ENCODE measurements at regions not wholly inside any gene's neighbourhood (a gene's known extent, or its start where the extent isn't known, plus 50 kb on each side); places are given as distances from the start of the nearest gene placed in this dataset.

GRCh38 chr14:53537422-53538315 is 384.5 kb upstream of the DDHD1 start:
- no peak overlapping the region for H3K4me3 ChIP-seq (ENCODE audit: low read length)
- no peak overlapping the region for H3K9ac ChIP-seq (ENCODE audit: low read length)
- H3K27me3 ChIP-seq (ENCODE audit: control insufficient read depth, insufficient read depth, low read length) = no peaks in the 10 kb centered on the region
- H3K4me1 ChIP-seq (ENCODE audit: control insufficient read depth, insufficient read depth, low read length) = peaks cover 18% of the 10 kb centered on the region
- peak overlapping the region; percentile 21 for H3K27ac ChIP-seq (ENCODE audit: low read depth, low read length)
- H3K36me3 ChIP-seq (ENCODE audit: control insufficient read depth, insufficient read depth, low read length) = no peaks in the 10 kb centered on the region

- H3K36me3 ChIP-seq (ENCODE audit: control insufficient read depth, insufficient read depth, low read length) = no peaks in the 10 kb centered on the region
Observed at GRCh38 chr14:53536446-53536845, 383.3 kb upstream of the DDHD1 start.

GRCh38 chr14:53534841-53535240 is 381.7 kb upstream of the DDHD1 start:
- no peak overlapping the region for H3K4me3 ChIP-seq (ENCODE audit: low read length)
- H3K36me3 ChIP-seq (ENCODE audit: control insufficient read depth, insufficient read depth, low read length) = no peaks in the 10 kb centered on the region
- no peaks in the 10 kb centered on the region for H3K27me3 ChIP-seq (ENCODE audit: control insufficient read depth, insufficient read depth, low read length)
- H3K9ac ChIP-seq (ENCODE audit: low read length) = no peak overlapping the region
- H3K4me1 ChIP-seq (ENCODE audit: control insufficient read depth, insufficient read depth, low read length) = peaks cover 16% of the 10 kb centered on the region
- no peak overlapping the region for H3K27ac ChIP-seq (ENCODE audit: low read depth, low read length)

More at GRCh38 chr14:53536446-53536845, 383.3 kb upstream of the DDHD1 start:
- H3K27ac ChIP-seq (ENCODE audit: low read depth, low read length) = no peak overlapping the region
- peaks cover 17% of the 10 kb centered on the region for H3K4me1 ChIP-seq (ENCODE audit: control insufficient read depth, insufficient read depth, low read length)
- no peaks in the 10 kb centered on the region for H3K27me3 ChIP-seq (ENCODE audit: control insufficient read depth, insufficient read depth, low read length)
- H3K9ac ChIP-seq (ENCODE audit: low read length) = no peak overlapping the region
- no peak overlapping the region for H3K4me3 ChIP-seq (ENCODE audit: low read length)

GRCh38 chr14:53533384-53533970 is 380.4 kb upstream of the DDHD1 start:
- no peaks in the 10 kb centered on the region for H3K27me3 ChIP-seq (ENCODE audit: control insufficient read depth, insufficient read depth, low read length)
- no peak overlapping the region for H3K9ac ChIP-seq (ENCODE audit: low read length)
- H3K36me3 ChIP-seq (ENCODE audit: control insufficient read depth, insufficient read depth, low read length) = no peaks in the 10 kb centered on the region
- H3K4me1 ChIP-seq (ENCODE audit: control insufficient read depth, insufficient read depth, low read length) = peaks cover 10% of the 10 kb centered on the region
- no peak overlapping the region for H3K4me3 ChIP-seq (ENCODE audit: low read length)
- no peak overlapping the region for H3K27ac ChIP-seq (ENCODE audit: low read depth, low read length)

GRCh38 chr14:53532853-53533252 is 379.7 kb upstream of the DDHD1 start:
- Histone ChIP-seq H3K9ac (ENCODE audit: low read length) (no peak overlapping the region), H3K4me3 (ENCODE audit: low read length) (no peak overlapping the region), H3K27me3 (ENCODE audit: control insufficient read depth, insufficient read depth, low read length) (no peaks in the 10 kb centered on the region), H3K27ac (ENCODE audit: low read depth, low read length) (no peak overlapping the region), H3K36me3 (ENCODE audit: control insufficient read depth, insufficient read depth, low read length) (no peaks in the 10 kb centered on the region), H3K4me1 (ENCODE audit: control insufficient read depth, insufficient read depth, low read length) (peaks cover 4% of the 10 kb centered on the region)

- no peaks in the 10 kb centered on the region for H3K4me1 ChIP-seq (ENCODE audit: control insufficient read depth, insufficient read depth, low read length)
- H3K27ac ChIP-seq (ENCODE audit: low read depth, low read length) = no peak overlapping the region
- H3K4me3 ChIP-seq (ENCODE audit: low read length) = no peak overlapping the region
- H3K9ac ChIP-seq (ENCODE audit: low read length) = no peak overlapping the region
- H3K27me3 ChIP-seq (ENCODE audit: control insufficient read depth, insufficient read depth, low read length) = no peaks in the 10 kb centered on the region
- H3K36me3 ChIP-seq (ENCODE audit: control insufficient read depth, insufficient read depth, low read length) = no peaks in the 10 kb centered on the region
Observed at GRCh38 chr14:53531730-53532129, 378.6 kb upstream of the DDHD1 start.

GRCh38 chr14:53531156-53531555 is 378.0 kb upstream of the DDHD1 start:
- no peak overlapping the region for H3K9ac ChIP-seq (ENCODE audit: low read length)
- H3K27ac ChIP-seq (ENCODE audit: low read depth, low read length) = no peak overlapping the region
- H3K36me3 ChIP-seq (ENCODE audit: control insufficient read depth, insufficient read depth, low read length) = no peaks in the 10 kb centered on the region
- no peaks in the 10 kb centered on the region for H3K27me3 ChIP-seq (ENCODE audit: control insufficient read depth, insufficient read depth, low read length)
- no peaks in the 10 kb centered on the region for H3K4me1 ChIP-seq (ENCODE audit: control insufficient read depth, insufficient read depth, low read length)
- no peak overlapping the region for H3K4me3 ChIP-seq (ENCODE audit: low read length)

- H3K4me3 ChIP-seq (ENCODE audit: low read length) = no peak overlapping the region
- H3K27ac ChIP-seq (ENCODE audit: low read depth, low read length) = no peak overlapping the region
- H3K9ac ChIP-seq (ENCODE audit: low read length) = no peak overlapping the region
- H3K27me3 ChIP-seq (ENCODE audit: control insufficient read depth, insufficient read depth, low read length) = no peaks in the 10 kb centered on the region
- no peaks in the 10 kb centered on the region for H3K4me1 ChIP-seq (ENCODE audit: control insufficient read depth, insufficient read depth, low read length)
- no peaks in the 10 kb centered on the region for H3K36me3 ChIP-seq (ENCODE audit: control insufficient read depth, insufficient read depth, low read length)
Observed at GRCh38 chr14:53529519-53529918, 376.4 kb upstream of the DDHD1 start.

- Histone ChIP-seq H3K27ac (ENCODE audit: low read depth, low read length) (no peak overlapping the region), H3K27me3 (ENCODE audit: control insufficient read depth, insufficient read depth, low read length) (no peaks in the 10 kb centered on the region)
Observed at GRCh38 chr14:53528185-53528671, 375.1 kb upstream of the DDHD1 start.

GRCh38 chr14:53526200-53526599 is 373.1 kb upstream of the DDHD1 start:
- Histone ChIP-seq H3K9ac (ENCODE audit: low read length) (no peak overlapping the region), H3K27ac (ENCODE audit: low read depth, low read length) (no peak overlapping the region), H3K4me1 (ENCODE audit: control insufficient read depth, insufficient read depth, low read length) (no peaks in the 10 kb centered on the region), H3K4me3 (ENCODE audit: low read length) (no peak overlapping the region), H3K36me3 (ENCODE audit: control insufficient read depth, insufficient read depth, low read length) (no peaks in the 10 kb centered on the region), H3K27me3 (ENCODE audit: control insufficient read depth, insufficient read depth, low read length) (no peaks in the 10 kb centered on the region)

More at GRCh38 chr14:53528185-53528671, 375.1 kb upstream of the DDHD1 start:
- no peak overlapping the region for H3K4me3 ChIP-seq (ENCODE audit: low read length)
- no peaks in the 10 kb centered on the region for H3K4me1 ChIP-seq (ENCODE audit: control insufficient read depth, insufficient read depth, low read length)
- no peak overlapping the region for H3K9ac ChIP-seq (ENCODE audit: low read length)
- no peaks in the 10 kb centered on the region for H3K36me3 ChIP-seq (ENCODE audit: control insufficient read depth, insufficient read depth, low read length)

- Histone ChIP-seq H3K9ac (ENCODE audit: low read length) (no peak overlapping the region), H3K27ac (ENCODE audit: low read depth, low read length) (no peak overlapping the region), H3K4me3 (ENCODE audit: low read length) (no peak overlapping the region), H3K27me3 (ENCODE audit: control insufficient read depth, insufficient read depth, low read length) (no peaks in the 10 kb centered on the region), H3K4me1 (ENCODE audit: control insufficient read depth, insufficient read depth, low read length) (no peaks in the 10 kb centered on the region), H3K36me3 (ENCODE audit: control insufficient read depth, insufficient read depth, low read length) (no peaks in the 10 kb centered on the region)
Observed at GRCh38 chr14:53525608-53526007, 372.5 kb upstream of the DDHD1 start.

- no peaks in the 10 kb centered on the region for H3K36me3 ChIP-seq (ENCODE audit: control insufficient read depth, insufficient read depth, low read length)
- no peaks in the 10 kb centered on the region for H3K27me3 ChIP-seq (ENCODE audit: control insufficient read depth, insufficient read depth, low read length)
- no peak overlapping the region for H3K9ac ChIP-seq (ENCODE audit: low read length)
- no peak overlapping the region for H3K27ac ChIP-seq (ENCODE audit: low read depth, low read length)
- no peaks in the 10 kb centered on the region for H3K4me1 ChIP-seq (ENCODE audit: control insufficient read depth, insufficient read depth, low read length)
- H3K4me3 ChIP-seq (ENCODE audit: low read length) = no peak overlapping the region
Observed at GRCh38 chr14:53524391-53524790, 371.3 kb upstream of the DDHD1 start.

Data from rectal smooth muscle tissue (tissue), 1 donor.